Uterus (tissue), 2 donors: ENCODE measurements at regions not wholly inside any gene's neighbourhood (a gene's known extent, or its start where the extent isn't known, plus 50 kb on each side); places are given as distances from the start of the nearest gene placed in this dataset.
"Not testable (repeated sequence)": the region's sequence is repeated elsewhere in the genome, so short reads cannot be mapped to it uniquely, and the experiment has no call there.

Experiments
- POLR2A ChIP-seq, 2 donors: fragments of 450-650 bp; IDR thresholded peaks; one replicate each; pipeline ENCODE4 v1.6.1; 2016; ENCODE audit warnings: antibody characterized with exemption in 2 of 2, mild to moderate bottlenecking in 1 of 2, moderate library complexity in 1 of 2
- TF ChIP-seq, protein P1 (sequence below), 4 experiments: fragments of 200-600 bp in 2 of 4; fragments of 450-650 bp in 2 of 4; sonication (generic) in 2 of 4; IDR thresholded peaks; one replicate each; pipeline ENCODE4 v1.5.1; 2016 to 2019; ENCODE audit warnings: antibody characterized with exemption in 4 of 4, mild to moderate bottlenecking in 2 of 4, moderate library complexity in 1 of 4

DNA sequence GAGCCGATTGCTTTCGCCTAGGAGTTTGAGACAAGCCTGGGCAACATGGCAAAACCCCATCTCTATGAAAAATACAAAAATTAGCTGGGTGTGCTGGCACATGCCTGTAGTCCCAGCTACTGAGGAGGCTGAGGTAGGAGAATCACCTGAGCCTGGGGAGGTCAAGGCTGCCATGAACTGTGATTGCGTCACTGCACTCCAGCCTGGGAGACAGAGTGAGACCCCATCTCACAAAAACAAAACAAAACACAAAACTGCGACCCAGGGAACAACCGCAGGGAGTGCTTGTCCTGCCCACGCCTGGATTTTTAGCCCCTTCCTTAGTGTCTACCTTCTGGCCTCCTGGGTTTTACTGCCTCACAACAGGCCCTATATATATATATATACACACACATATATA lies 82.2 kb downstream of the IGLL1 start:
- TF ChIP-seq, protein P1, sequence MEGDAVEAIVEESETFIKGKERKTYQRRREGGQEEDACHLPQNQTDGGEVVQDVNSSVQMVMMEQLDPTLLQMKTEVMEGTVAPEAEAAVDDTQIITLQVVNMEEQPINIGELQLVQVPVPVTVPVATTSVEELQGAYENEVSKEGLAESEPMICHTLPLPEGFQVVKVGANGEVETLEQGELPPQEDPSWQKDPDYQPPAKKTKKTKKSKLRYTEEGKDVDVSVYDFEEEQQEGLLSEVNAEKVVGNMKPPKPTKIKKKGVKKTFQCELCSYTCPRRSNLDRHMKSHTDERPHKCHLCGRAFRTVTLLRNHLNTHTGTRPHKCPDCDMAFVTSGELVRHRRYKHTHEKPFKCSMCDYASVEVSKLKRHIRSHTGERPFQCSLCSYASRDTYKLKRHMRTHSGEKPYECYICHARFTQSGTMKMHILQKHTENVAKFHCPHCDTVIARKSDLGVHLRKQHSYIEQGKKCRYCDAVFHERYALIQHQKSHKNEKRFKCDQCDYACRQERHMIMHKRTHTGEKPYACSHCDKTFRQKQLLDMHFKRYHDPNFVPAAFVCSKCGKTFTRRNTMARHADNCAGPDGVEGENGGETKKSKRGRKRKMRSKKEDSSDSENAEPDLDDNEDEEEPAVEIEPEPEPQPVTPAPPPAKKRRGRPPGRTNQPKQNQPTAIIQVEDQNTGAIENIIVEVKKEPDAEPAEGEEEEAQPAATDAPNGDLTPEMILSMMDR (IDR thresholded peaks at IDR 0.05), result not testable (repeated sequence)
- not testable (repeated sequence) for TF ChIP-seq POLR2A (IDR thresholded peaks at IDR 0.05)
